ENCODE measurements at regions not wholly inside any gene's neighbourhood (a gene's known extent, or its start where the extent isn't known, plus 50 kb on each side); places are given as distances from the start of the nearest gene placed in this dataset.

DNA sequence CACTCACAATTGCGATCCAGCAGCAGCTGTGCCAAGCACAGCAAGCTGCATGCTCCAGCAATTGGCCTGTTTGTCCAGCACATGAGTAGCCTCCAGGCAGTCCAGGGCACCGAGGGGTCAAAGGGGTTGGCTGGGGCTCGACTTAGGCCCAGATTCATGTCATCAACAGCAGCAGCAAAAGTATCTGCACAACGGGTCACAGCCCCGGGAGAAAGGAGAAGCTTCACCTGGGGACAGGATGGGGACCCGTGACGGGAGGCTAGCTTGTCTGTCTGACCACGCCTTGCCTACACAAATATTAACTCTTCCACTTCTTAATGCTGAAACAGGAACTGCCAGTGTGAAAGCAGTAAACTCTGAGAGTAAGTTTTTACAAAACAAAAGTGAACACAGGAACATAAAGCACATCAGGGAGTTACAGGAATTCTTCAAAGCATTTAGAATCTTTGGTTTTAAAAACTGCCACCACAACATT, 191.2 kb downstream of the PIK3R1 start:
- TF ChIP-seq ZNF699 (CRISPR knock-in tag; IDR thresholded peaks at IDR 0.05; ENCODE audit: insufficient replicate concordance) (no peak), POU5F1 (IDR thresholded peaks at IDR 0.05; ENCODE audit: borderline replicate concordance, low read depth, low read length, partially characterized antibody) (no peak)
- TF ChIP-seq, protein P1, sequence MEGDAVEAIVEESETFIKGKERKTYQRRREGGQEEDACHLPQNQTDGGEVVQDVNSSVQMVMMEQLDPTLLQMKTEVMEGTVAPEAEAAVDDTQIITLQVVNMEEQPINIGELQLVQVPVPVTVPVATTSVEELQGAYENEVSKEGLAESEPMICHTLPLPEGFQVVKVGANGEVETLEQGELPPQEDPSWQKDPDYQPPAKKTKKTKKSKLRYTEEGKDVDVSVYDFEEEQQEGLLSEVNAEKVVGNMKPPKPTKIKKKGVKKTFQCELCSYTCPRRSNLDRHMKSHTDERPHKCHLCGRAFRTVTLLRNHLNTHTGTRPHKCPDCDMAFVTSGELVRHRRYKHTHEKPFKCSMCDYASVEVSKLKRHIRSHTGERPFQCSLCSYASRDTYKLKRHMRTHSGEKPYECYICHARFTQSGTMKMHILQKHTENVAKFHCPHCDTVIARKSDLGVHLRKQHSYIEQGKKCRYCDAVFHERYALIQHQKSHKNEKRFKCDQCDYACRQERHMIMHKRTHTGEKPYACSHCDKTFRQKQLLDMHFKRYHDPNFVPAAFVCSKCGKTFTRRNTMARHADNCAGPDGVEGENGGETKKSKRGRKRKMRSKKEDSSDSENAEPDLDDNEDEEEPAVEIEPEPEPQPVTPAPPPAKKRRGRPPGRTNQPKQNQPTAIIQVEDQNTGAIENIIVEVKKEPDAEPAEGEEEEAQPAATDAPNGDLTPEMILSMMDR (IDR thresholded peaks at IDR 0.05 in 2 of 3, conservative IDR thresholded peaks at IDR 0.05 in 1 of 3; ENCODE audit: insufficient read depth in 2 of 3, low read depth in 1 of 3, low read length in 3 of 3) = no peak

Data from K562 (cell line).